BJ (cell line): ENCODE measurements at regions not wholly inside any gene's neighbourhood (a gene's known extent, or its start where the extent isn't known, plus 50 kb on each side); places are given as distances from the start of the nearest gene placed in this dataset.

Source experiments
- CTCF ChIA-PET: fragments of 350-600 bp; formaldehyde crosslinking; extraction: SDS; loops from one replicate; lab custom pipeline; 2021; ENCODE audit warnings: antibody characterized with exemption, inconsistent platforms; lab: Yijun Ruan, JAX
- POLR2A ChIA-PET: fragments of 300-600 bp; sonication (Branson Sonifier 250); formaldehyde crosslinking; extraction: SDS; loops from one replicate; lab custom pipeline; 2021; ENCODE audit warnings: antibody characterized with exemption; lab: Charles Lee
- DNase-seq: peaks from one replicate; pipeline ENCODE4 v3.0.0-alpha.2; 2011; ENCODE audit warnings: low read depth
- H3K27me3 ChIP-seq: 2 replicates; pipeline ENCODE4 v1.6.0; 2011; ENCODE audit warnings: low read length; ENCODE audit not compliant: control insufficient read depth, insufficient read depth
- H3K36me3 ChIP-seq: 2 replicates; pipeline ENCODE4 v1.5.1; 2011; ENCODE audit warnings: low read length; ENCODE audit not compliant: control insufficient read depth, insufficient read depth
- H3K4me3 ChIP-seq: 2 replicates; pipeline ENCODE4 v1.5.1; 2011; ENCODE audit warnings: low read depth, mild to moderate bottlenecking, control low read depth, low read length
- CTCF ChIP-seq: IDR thresholded peaks from 2 replicates; pipeline ENCODE4 v1.5.1; 2011; ENCODE audit warnings: low read depth, mild to moderate bottlenecking, control low read depth, inconsistent platforms, low read length, moderate library complexity; ENCODE audit not compliant: insufficient read depth

- ChIA-PET CTCF (no interaction called here), POLR2A (no interaction called here)
- TF ChIP-seq CTCF = no peak
- Histone ChIP-seq H3K27me3 (no peaks in the 10 kb centered on the region), H3K4me3 (no peak overlapping the region), H3K36me3 (no peaks in the 10 kb centered on the region)
- DNase-seq = no peak
Observed at GRCh38 chrX:15128861-15129260, 141.0 kb downstream of the ASB9 start.

DNA sequence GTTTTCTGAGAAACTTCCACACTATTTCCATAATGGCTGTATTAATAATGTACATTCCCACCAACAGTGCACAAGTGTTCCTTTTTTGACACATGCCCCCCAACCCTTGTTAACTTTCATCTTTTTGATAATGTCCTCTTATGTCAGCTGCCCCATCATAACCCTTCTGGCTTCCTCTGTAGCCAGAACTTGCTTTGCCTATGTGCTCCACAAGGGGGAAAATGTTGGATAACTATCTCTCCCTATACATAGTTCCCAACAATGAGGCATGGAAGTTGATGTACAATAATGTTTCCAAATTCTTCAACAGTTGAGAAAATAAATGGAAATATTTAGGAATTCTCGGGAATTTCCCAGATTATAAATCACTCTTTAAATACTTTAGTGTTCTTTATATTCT lies 142.9 kb downstream of the ASB9 start:
- DNase-seq = no peak
- CTCF ChIA-PET = no interaction called here
- POLR2A ChIA-PET = no interaction called here
- Histone ChIP-seq H3K27me3 (no peaks in the 10 kb centered on the region), H3K4me3 (no peak overlapping the region), H3K36me3 (no peaks in the 10 kb centered on the region)
- TF ChIP-seq CTCF = no peak

- Histone ChIP-seq H3K4me3 (no peak overlapping the region), H3K27me3 (no peaks in the 10 kb centered on the region), H3K36me3 (no peaks in the 10 kb centered on the region)
- no peak for TF ChIP-seq CTCF
- ChIA-PET CTCF (no interaction called here), POLR2A (no interaction called here)
- DNase-seq = no peak
Observed at GRCh38 chrX:15116900-15117299, 153.0 kb downstream of the ASB9 start.

GRCh38 chrX:15114743-15115566 lies 154.9 kb downstream of the ASB9 start:
- H3K27me3 ChIP-seq = no peaks in the 10 kb centered on the region
- no peak for DNase-seq
- H3K4me3 ChIP-seq = no peak overlapping the region
- CTCF ChIA-PET = no interaction called here
- H3K36me3 ChIP-seq = no peaks in the 10 kb centered on the region
- POLR2A ChIA-PET = no interaction called here
- no peak for TF ChIP-seq CTCF

DNA sequence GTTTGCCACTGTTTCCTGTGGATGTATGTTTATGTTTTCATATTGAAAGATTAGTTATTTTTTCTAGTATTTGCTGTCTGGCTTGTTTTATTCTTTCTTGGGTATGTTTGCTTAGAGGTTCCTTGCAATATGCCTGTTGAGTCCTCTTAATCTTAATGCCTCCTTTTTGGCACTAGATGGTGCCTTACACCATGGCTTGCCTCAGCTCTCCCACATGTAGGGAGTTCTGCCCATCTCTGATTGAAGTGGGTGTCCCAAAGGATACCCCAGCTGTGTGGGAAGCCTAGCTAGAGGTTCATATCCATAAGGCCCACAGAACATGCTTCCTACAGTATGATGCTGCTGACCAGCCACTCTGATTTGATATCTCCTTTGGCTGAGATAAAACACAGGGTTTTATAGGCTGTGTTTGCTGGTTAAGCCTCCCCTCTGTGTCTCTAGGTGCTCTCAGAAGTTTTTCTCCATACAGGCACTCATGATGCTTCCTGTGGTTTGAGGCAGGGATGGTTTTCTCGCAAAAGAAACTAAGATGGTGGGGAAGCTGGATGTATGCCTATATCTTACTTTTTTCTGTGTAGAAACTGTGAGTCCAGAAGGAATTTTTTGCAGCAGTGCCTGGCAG lies 162.4 kb downstream of the ASB9 start:
- no peaks in the 10 kb centered on the region for H3K27me3 ChIP-seq
- DNase-seq = no peak
- H3K4me3 ChIP-seq = no peak overlapping the region
- H3K36me3 ChIP-seq = no peaks in the 10 kb centered on the region
- ChIA-PET POLR2A (no interaction called here), CTCF (interaction anchor here (0.6 to 2.2 kb wide), 4 partner anchors 18 to 135 kb away, joined by 3 to 5 read pairs (median 3); no protein-coding TSS in a partner anchor)
- 0 out of 2 replicates have a peak, but pooled peaks have one; percentile 10 for TF ChIP-seq CTCF
